ENCODE measurements at regions not wholly inside any gene's neighbourhood (a gene's known extent, or its start where the extent isn't known, plus 50 kb on each side); places are given as distances from the start of the nearest gene placed in this dataset.

- DNase-seq: no peak
- BruUV-seq (replicated peaks): no TSS peak
- Histone ChIP-seq H4K91ac (ENCODE audit: insufficient read depth, low read depth, low read length) (no peak overlapping the region), H3K9ac (ENCODE audit: low read depth, low read length) (no peak overlapping the region), H3K56ac (ENCODE audit: extremely low read depth, insufficient read depth, low read length) (no peak overlapping the region), H3K27me3 (ENCODE audit: control insufficient read depth, insufficient read depth, low read length) (no peaks in the 10 kb centered on the region), H3K4me1 (ENCODE audit: control insufficient read depth, insufficient read depth, low read length) (no peaks in the 10 kb centered on the region), H3K79me1 (ENCODE audit: low read depth in 1 of 2, low read length in 2 of 2) (no peaks in the 10 kb centered on the region), H3K4me3 (ENCODE audit: insufficient read depth, low read depth, low read length) (no peak overlapping the region), H3K36me3 (ENCODE audit: control insufficient read depth, insufficient read depth, low read length) (no peaks in the 10 kb centered on the region), H3K4me2 (ENCODE audit: low read depth, low read length) (no peak overlapping the region), H3K23ac (ENCODE audit: low read depth, low read length) (no peak overlapping the region), H2BK15ac (ENCODE audit: low read depth, low read length) (no peak overlapping the region), H2BK5ac (ENCODE audit: low read depth, low read length, poor library complexity, severe bottlenecking) (no peak overlapping the region), H2AFZ (replicated peaks; ENCODE audit: low read length, poor library complexity) (no peak overlapping the region), H3K4ac (ENCODE audit: low read depth, low read length) (no peak overlapping the region), H2AK5ac (ENCODE audit: low read depth, low read length) (no peak overlapping the region), H4K5ac (ENCODE audit: low read depth, low read length) (no peak overlapping the region), H3K27ac (ENCODE audit: insufficient read depth, low read length) (no peak overlapping the region), H2BK120ac (ENCODE audit: low read depth, low read length) (no peak overlapping the region), H3K18ac (ENCODE audit: low read depth, low read length) (no peak overlapping the region), H3K9me3 (ENCODE audit: control insufficient read depth, insufficient read depth, low read length) (peaks cover 43% of the 10 kb centered on the region), H3K14ac (replicated peaks; ENCODE audit: low read depth, low read length) (no peak overlapping the region), H4K8ac (ENCODE audit: low read depth in 2 of 2, low read length in 2 of 2) (no peak overlapping the region), H3K9me1 (ENCODE audit: insufficient read depth, low read length) (no peaks in the 10 kb centered on the region), H2AK9ac (replicated peaks; ENCODE audit: low read depth, low read length, poor library complexity) (no peak overlapping the region), H2BK20ac (ENCODE audit: low read depth, low read length) (no peak overlapping the region), H4K20me1 (ENCODE audit: insufficient read depth, low read length) (no peaks in the 10 kb centered on the region)
- dilution Hi-C loops (cut with HindIII; ENCODE audit: low sequenced_read_pairs, unreplicated experiment): no loop called here
- no peak for ATAC-seq (ENCODE audit: low read depth)
- POLR2A ChIA-PET (ENCODE audit: unreplicated experiment): no interaction called here
- intact Hi-C loops (cut with micrococcal nuclease): no loop called here
- in situ Hi-C loops (cut with MboI; ENCODE audit: low sequenced_read_pairs): no loop called here
- TF ChIP-seq NFE2L2 (IDR thresholded peaks at IDR 0.05; ENCODE audit: low read depth, low read length) (no peak), CTCF (conservative IDR thresholded peaks at IDR 0.05; ENCODE audit: low read depth, low read length) (no peak), MAZ (IDR thresholded peaks at IDR 0.05; ENCODE audit: borderline replicate concordance, low read depth, low read length) (no peak), BHLHE40 (IDR thresholded peaks at IDR 0.05; ENCODE audit: low read depth, low read length) (no peak), RAD21 (IDR thresholded peaks at IDR 0.05; ENCODE audit: low read length) (no peak), FOS (IDR thresholded peaks at IDR 0.05; ENCODE audit: low read depth, low read length) (no peak), RCOR1 (IDR thresholded peaks at IDR 0.05; ENCODE audit: insufficient replicate concordance, low read length) (no peak), CHD1 (IDR thresholded peaks at IDR 0.05; ENCODE audit: low read depth, low read length) (no peak), CEBPB (IDR thresholded peaks at IDR 0.05; ENCODE audit: low read depth, low read length) (no peak), RFX5 (IDR thresholded peaks at IDR 0.05; ENCODE audit: low read depth, low read length) (no peak), SMC3 (IDR thresholded peaks at IDR 0.05; ENCODE audit: low read depth, low read length) (no peak), USF2 (IDR thresholded peaks at IDR 0.05; ENCODE audit: low read depth, low read length) (no peak), MAFK (IDR thresholded peaks at IDR 0.05; ENCODE audit: low read depth, low read length) (no peak), ELK1 (IDR thresholded peaks at IDR 0.05; ENCODE audit: borderline replicate concordance, low read depth, low read length) (no peak), MXI1 (IDR thresholded peaks at IDR 0.05; ENCODE audit: borderline replicate concordance, low read depth, low read length) (no peak), POLR2A (IDR thresholded peaks at IDR 0.05; ENCODE audit: low read depth, low read length) (no peak)
- 60% methylated on average over 6 of the region's 25 CpGs; no CpG with 5 or more reads in 1 of the 2 experiments for WGBS, 2 experiments (ENCODE audit: extremely low coverage in 2 of 2, insufficient read length in 1 of 2)
- CTCF ChIA-PET: no interaction called here
These were observed 1382.8 kb upstream of the DEFB115 start for GRCh38 chr20:29874476-29875202.

Data from IMR-90 (cell line).